Neural cell (in vitro differentiated cells): ENCODE measurements at regions not wholly inside any gene's neighbourhood (a gene's known extent, or its start where the extent isn't known, plus 50 kb on each side); places are given as distances from the start of the nearest gene placed in this dataset.

Experiments
- H2AFZ ChIP-seq: fragments of 200-600, 300-800 bp; sonication (generic), shearing (Covaris generic); 2 replicates; pipeline ENCODE4 v1.6.0; 2014; ENCODE audit warnings: low read depth, mild to moderate bottlenecking, antibody characterized with exemption, low read length, moderate library complexity
- H3F3A ChIP-seq: fragments of 200-600 bp; shearing (Covaris generic); 2 replicates; pipeline ENCODE4 v1.6.1; 2016; ENCODE audit warnings: mild to moderate bottlenecking, moderate library complexity, mixed read lengths, antibody characterized with exemption, low read length; ENCODE audit not compliant: insufficient read depth, poor library complexity, severe bottlenecking
- H3K27ac ChIP-seq: fragments of 200-600, 300-800 bp; sonication (generic), shearing (Covaris generic); 2 replicates; pipeline ENCODE4 v1.5.1; 2014; ENCODE audit warnings: mild to moderate bottlenecking, low read length, moderate library complexity
- H3K27me3 ChIP-seq: fragments of 300-800, 200-600 bp; sonication (generic), shearing (Covaris generic); 2 replicates; pipeline ENCODE4 v1.6.0; 2014; ENCODE audit warnings: mild to moderate bottlenecking, low read depth, low read length, moderate library complexity; ENCODE audit not compliant: insufficient read depth
- H3K36me3 ChIP-seq: fragments of 300-800, 200-600 bp; sonication (generic), shearing (Covaris generic); 2 replicates; pipeline ENCODE4 v1.5.1; 2014; ENCODE audit warnings: mild to moderate bottlenecking, antibody characterized with exemption, low read length, moderate library complexity; ENCODE audit not compliant: insufficient read depth
- H3K4me2 ChIP-seq: fragments of 300-800, 200-600 bp; sonication (generic), shearing (Covaris generic); 2 replicates; pipeline ENCODE4 v1.6.0; 2014; ENCODE audit warnings: mild to moderate bottlenecking, low read length
- H3K4me3 ChIP-seq: fragments of 300-800, 200-600 bp; sonication (generic), shearing (Covaris generic); 2 replicates; pipeline ENCODE4 v1.5.1; 2014; ENCODE audit warnings: mild to moderate bottlenecking, low read length, moderate library complexity
- H3K79me2 ChIP-seq: fragments of 200-600 bp; shearing (Covaris generic); replicated peaks from 2 replicates; pipeline ENCODE4 v1.6.0; 2014; ENCODE audit warnings: mild to moderate bottlenecking, low read length, moderate library complexity; ENCODE audit not compliant: insufficient read depth
- H3K9ac ChIP-seq: fragments of 300-800, 200-600 bp; sonication (generic), shearing (Covaris generic); 2 replicates; pipeline ENCODE4 v1.6.1; 2016; ENCODE audit warnings: mild to moderate bottlenecking, low read length, mixed read lengths
- H3K9me2 ChIP-seq: fragments of 200-600 bp; shearing (Covaris generic); 2 replicates; pipeline ENCODE4 v1.6.1; 2016; ENCODE audit warnings: mild to moderate bottlenecking, low read length, mixed read lengths; ENCODE audit not compliant: insufficient read depth
- H3K9me3 ChIP-seq: fragments of 200-600, 300-800 bp; sonication (generic), shearing (Covaris generic); 2 replicates; pipeline ENCODE4 v1.6.1; 2016; ENCODE audit warnings: mild to moderate bottlenecking, mixed run types, low read length, moderate library complexity, mixed read lengths
- H4K20me1 ChIP-seq: fragments of 200-600 bp; shearing (Covaris generic); 2 replicates; pipeline ENCODE4 v1.6.1; 2016; ENCODE audit warnings: mild to moderate bottlenecking, mixed run types; ENCODE audit not compliant: insufficient read depth
- EP300 ChIP-seq: fragments of 450-650 bp; conservative IDR thresholded peaks from 2 replicates; pipeline ENCODE4 v1.6.1; 2014; ENCODE audit warnings: antibody characterized with exemption, mild to moderate bottlenecking, moderate library complexity; ENCODE audit not compliant: poor library complexity, severe bottlenecking
- EZH2 ChIP-seq: fragments of 200-600, 300-800 bp; shearing (Covaris generic), sonication (generic); IDR thresholded peaks from 2 replicates; pipeline ENCODE4 v1.6.1; 2014; ENCODE audit warnings: antibody characterized with exemption, low read length, borderline replicate concordance, mild to moderate bottlenecking; ENCODE audit not compliant: insufficient read depth, poor library complexity, severe bottlenecking
- MXI1 ChIP-seq: fragments of 450-650 bp; conservative IDR thresholded peaks from 2 replicates; pipeline ENCODE4 v1.6.1; 2014; ENCODE audit warnings: antibody characterized with exemption, mild to moderate bottlenecking; ENCODE audit not compliant: poor library complexity, severe bottlenecking
- POLR2AphosphoS5 ChIP-seq: IDR thresholded peaks from 2 replicates; pipeline ENCODE4 v1.6.1; 2012
- RAD21 ChIP-seq: fragments of 450-650 bp; conservative IDR thresholded peaks from 2 replicates; pipeline ENCODE4 v1.6.1; 2014; ENCODE audit warnings: antibody characterized with exemption, mild to moderate bottlenecking, moderate library complexity
- SMC3 ChIP-seq: fragments of 450-650 bp; conservative IDR thresholded peaks from 2 replicates; pipeline ENCODE4 v1.6.1; 2014; ENCODE audit warnings: antibody characterized with exemption, mild to moderate bottlenecking, moderate library complexity; ENCODE audit not compliant: poor library complexity
- TAF1 ChIP-seq: IDR thresholded peaks from 2 replicates; pipeline ENCODE4 v1.6.1; 2012; ENCODE audit warnings: low read depth
- TF ChIP-seq, protein P1 (sequence below): IDR thresholded peaks from 2 replicates; pipeline ENCODE4 v1.6.1; 2012; ENCODE audit warnings: borderline replicate concordance
- TF ChIP-seq, protein P2 (sequence below): fragments of 450-650 bp; IDR thresholded peaks from 2 replicates; pipeline ENCODE4 v1.5.1; 2014; ENCODE audit warnings: antibody characterized with exemption, mild to moderate bottlenecking, moderate library complexity; ENCODE audit not compliant: poor library complexity, severe bottlenecking

DNA sequence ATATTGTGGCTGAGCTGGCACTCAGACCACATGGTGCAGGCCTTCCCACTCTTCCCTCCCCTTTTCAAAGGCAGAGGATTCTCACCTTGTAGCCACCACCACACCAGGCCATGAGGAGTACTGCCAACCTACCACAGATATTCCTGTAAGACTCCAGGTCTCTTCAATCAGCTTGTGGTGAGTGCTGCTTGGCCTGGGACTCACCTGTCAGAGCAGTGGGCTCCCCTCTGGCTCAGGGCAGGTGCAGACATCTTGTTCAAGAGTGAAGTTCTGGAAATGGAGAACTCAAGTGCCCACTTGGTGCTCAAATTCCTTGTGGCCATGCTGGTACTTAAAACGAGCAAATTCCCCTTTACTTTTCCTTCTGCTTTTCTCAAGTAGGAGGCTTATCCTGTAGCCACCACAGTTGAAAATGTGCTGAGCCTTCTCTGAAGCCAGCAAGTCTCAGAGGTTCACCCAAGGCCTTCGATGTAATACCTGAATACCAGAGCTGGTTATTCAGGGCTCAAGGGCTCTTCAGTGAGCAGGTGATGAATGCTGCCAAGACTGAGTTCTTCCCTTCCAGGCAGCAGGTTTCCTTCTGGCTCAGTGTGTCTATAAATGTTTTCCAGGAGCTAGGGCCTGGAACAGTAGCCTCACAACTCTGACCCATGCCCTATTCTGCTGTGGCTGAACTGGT, 212.9 kb downstream of the TEX13C start:
- Histone ChIP-seq H3K9me3 (no peaks in the 10 kb centered on the region), H3K79me2 (no peaks in the 10 kb centered on the region)

DNA sequence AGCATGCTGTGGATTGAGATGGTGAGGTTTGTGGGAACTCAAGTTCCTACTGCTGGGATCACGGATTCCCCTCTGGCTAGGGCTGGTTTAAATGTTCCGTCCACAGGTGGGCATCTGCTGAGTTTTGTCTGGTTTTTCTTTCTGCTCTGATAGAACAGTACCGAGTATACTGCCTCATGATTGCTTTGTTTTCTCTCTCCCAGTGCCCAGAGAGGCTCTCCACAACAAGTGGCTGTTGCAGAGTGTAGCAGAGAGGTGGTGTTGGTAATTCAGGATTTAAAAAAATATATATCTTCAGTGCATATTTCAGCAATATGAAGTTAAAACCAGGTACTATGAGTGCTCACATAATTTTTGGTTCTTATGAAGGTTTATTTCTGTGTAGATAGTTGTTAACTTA, 213.7 kb downstream of the TEX13C start:
- H2AFZ ChIP-seq: no peak overlapping the region
- H4K20me1 ChIP-seq: no peaks in the 10 kb centered on the region
- H3K4me3 ChIP-seq: no peak overlapping the region
- H3K27me3 ChIP-seq: no peaks in the 10 kb centered on the region
- H3K9me2 ChIP-seq: no peaks in the 10 kb centered on the region
- no peaks in the 10 kb centered on the region for H3K9me3 ChIP-seq
- no peak for TF ChIP-seq EP300
- no peak for TF ChIP-seq RAD21
- TF ChIP-seq, protein P1, sequence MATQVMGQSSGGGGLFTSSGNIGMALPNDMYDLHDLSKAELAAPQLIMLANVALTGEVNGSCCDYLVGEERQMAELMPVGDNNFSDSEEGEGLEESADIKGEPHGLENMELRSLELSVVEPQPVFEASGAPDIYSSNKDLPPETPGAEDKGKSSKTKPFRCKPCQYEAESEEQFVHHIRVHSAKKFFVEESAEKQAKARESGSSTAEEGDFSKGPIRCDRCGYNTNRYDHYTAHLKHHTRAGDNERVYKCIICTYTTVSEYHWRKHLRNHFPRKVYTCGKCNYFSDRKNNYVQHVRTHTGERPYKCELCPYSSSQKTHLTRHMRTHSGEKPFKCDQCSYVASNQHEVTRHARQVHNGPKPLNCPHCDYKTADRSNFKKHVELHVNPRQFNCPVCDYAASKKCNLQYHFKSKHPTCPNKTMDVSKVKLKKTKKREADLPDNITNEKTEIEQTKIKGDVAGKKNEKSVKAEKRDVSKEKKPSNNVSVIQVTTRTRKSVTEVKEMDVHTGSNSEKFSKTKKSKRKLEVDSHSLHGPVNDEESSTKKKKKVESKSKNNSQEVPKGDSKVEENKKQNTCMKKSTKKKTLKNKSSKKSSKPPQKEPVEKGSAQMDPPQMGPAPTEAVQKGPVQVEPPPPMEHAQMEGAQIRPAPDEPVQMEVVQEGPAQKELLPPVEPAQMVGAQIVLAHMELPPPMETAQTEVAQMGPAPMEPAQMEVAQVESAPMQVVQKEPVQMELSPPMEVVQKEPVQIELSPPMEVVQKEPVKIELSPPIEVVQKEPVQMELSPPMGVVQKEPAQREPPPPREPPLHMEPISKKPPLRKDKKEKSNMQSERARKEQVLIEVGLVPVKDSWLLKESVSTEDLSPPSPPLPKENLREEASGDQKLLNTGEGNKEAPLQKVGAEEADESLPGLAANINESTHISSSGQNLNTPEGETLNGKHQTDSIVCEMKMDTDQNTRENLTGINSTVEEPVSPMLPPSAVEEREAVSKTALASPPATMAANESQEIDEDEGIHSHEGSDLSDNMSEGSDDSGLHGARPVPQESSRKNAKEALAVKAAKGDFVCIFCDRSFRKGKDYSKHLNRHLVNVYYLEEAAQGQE: no peak
- TF ChIP-seq SMC3: no peak
- TF ChIP-seq, protein P2, sequence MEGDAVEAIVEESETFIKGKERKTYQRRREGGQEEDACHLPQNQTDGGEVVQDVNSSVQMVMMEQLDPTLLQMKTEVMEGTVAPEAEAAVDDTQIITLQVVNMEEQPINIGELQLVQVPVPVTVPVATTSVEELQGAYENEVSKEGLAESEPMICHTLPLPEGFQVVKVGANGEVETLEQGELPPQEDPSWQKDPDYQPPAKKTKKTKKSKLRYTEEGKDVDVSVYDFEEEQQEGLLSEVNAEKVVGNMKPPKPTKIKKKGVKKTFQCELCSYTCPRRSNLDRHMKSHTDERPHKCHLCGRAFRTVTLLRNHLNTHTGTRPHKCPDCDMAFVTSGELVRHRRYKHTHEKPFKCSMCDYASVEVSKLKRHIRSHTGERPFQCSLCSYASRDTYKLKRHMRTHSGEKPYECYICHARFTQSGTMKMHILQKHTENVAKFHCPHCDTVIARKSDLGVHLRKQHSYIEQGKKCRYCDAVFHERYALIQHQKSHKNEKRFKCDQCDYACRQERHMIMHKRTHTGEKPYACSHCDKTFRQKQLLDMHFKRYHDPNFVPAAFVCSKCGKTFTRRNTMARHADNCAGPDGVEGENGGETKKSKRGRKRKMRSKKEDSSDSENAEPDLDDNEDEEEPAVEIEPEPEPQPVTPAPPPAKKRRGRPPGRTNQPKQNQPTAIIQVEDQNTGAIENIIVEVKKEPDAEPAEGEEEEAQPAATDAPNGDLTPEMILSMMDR: no peak
- no peak for TF ChIP-seq POLR2AphosphoS5
- TF ChIP-seq MXI1: no peak
- TF ChIP-seq TAF1: no peak
- no peak for TF ChIP-seq EZH2
- no peak overlapping the region for H3K27ac ChIP-seq
- H3F3A ChIP-seq: no peaks in the 10 kb centered on the region
- no peak overlapping the region for H3K9ac ChIP-seq
- no peaks in the 10 kb centered on the region for H3K79me2 ChIP-seq
- H3K4me2 ChIP-seq: no peak overlapping the region
- H3K36me3 ChIP-seq: no peaks in the 10 kb centered on the region

More for the DNA sequence above, 212.9 kb downstream of the TEX13C start:
- Histone ChIP-seq H3K9me2 (no peaks in the 10 kb centered on the region), H3K4me2 (no peak overlapping the region), H3K9ac (no peak overlapping the region), H3K36me3 (no peaks in the 10 kb centered on the region), H4K20me1 (no peaks in the 10 kb centered on the region), H2AFZ (no peak overlapping the region), H3F3A (no peaks in the 10 kb centered on the region), H3K4me3 (no peak overlapping the region), H3K27me3 (no peaks in the 10 kb centered on the region), H3K27ac (no peak overlapping the region)
- TF ChIP-seq EP300 (no peak), POLR2AphosphoS5 (no peak), MXI1 (no peak), EZH2 (no peak), TAF1 (no peak), RAD21 (no peak), SMC3 (no peak)
- TF ChIP-seq, protein P1: no peak
- TF ChIP-seq, protein P2: no peak
